HEK293T (cell line): ENCODE measurements at regions not wholly inside any gene's neighbourhood (a gene's known extent, or its start where the extent isn't known, plus 50 kb on each side); places are given as distances from the start of the nearest gene placed in this dataset.

Experiments
- ARNT ChIP-seq: fragments of 450-650 bp; IDR thresholded peaks from 2 replicates; pipeline ENCODE4 v1.6.1; 2017; ENCODE audit warnings: mild to moderate bottlenecking
- BHLHE40 ChIP-seq: fragments of 450-650 bp; IDR thresholded peaks from 2 replicates; pipeline ENCODE4 v1.6.1; 2016; ENCODE audit warnings: mild to moderate bottlenecking, moderate library complexity, borderline replicate concordance
- CTBP1 ChIP-seq: fragments of 450-650 bp; IDR thresholded peaks from 2 replicates; pipeline ENCODE4 v1.6.1; 2016; ENCODE audit warnings: borderline replicate concordance
- ELF4 ChIP-seq: fragments of 450-650 bp; IDR thresholded peaks from 2 replicates; pipeline ENCODE4 v1.6.1; 2017; ENCODE audit warnings: antibody characterized with exemption
- FOXA1 ChIP-seq: fragments of 450-650 bp; IDR thresholded peaks from 2 replicates; pipeline ENCODE4 v1.6.1; 2016; ENCODE audit warnings: mild to moderate bottlenecking
- FOXK2 ChIP-seq: fragments of 450-650 bp; IDR thresholded peaks from 2 replicates; pipeline ENCODE4 v1.6.1; 2016; ENCODE audit warnings: mild to moderate bottlenecking
- FOXM1 ChIP-seq: fragments of 450-650 bp; IDR thresholded peaks from 2 replicates; pipeline ENCODE4 v1.6.1; 2017; ENCODE audit warnings: mild to moderate bottlenecking, borderline replicate concordance
- NFRKB ChIP-seq: fragments of 450-650 bp; IDR thresholded peaks from 2 replicates; pipeline ENCODE4 v1.6.1; 2016; ENCODE audit warnings: mild to moderate bottlenecking, moderate library complexity
- PKNOX1 ChIP-seq: fragments of 450-650 bp; IDR thresholded peaks from 2 replicates; pipeline ENCODE4 v1.6.1; 2016
- SP1 ChIP-seq: fragments of 450-650 bp; IDR thresholded peaks from 2 replicates; pipeline ENCODE4 v1.6.1; 2017
- SUZ12 ChIP-seq: fragments of 450-650 bp; IDR thresholded peaks from 2 replicates; pipeline ENCODE4 v1.6.1; 2016; ENCODE audit warnings: mild to moderate bottlenecking
- TARDBP ChIP-seq: fragments of 450-650 bp; IDR thresholded peaks from 2 replicates; pipeline ENCODE4 v1.6.1; 2016
- ZNF384 ChIP-seq: fragments of 450-650 bp; IDR thresholded peaks from 2 replicates; pipeline ENCODE4 v1.6.1; 2016

GRCh38 chr7:115081772-115082171 lies 159.9 kb downstream of the MDFIC start:
- TF ChIP-seq FOXM1 (no peak), NFRKB (no peak), FOXK2 (no peak), SUZ12 (no peak), BHLHE40 (no peak), SP1 (no peak), CTBP1 (no peak), TARDBP (no peak), ARNT (no peak), ELF4 (no peak), PKNOX1 (no peak), FOXA1 (no peak), ZNF384 (no peak)
